Stimulated activated CD8-positive, alpha-beta memory T cell treated with anti-CD3 and anti-CD28 coated beads, Interleukin-15, amount 100 ng/mL, for 48 hours (primary cell): ENCODE measurements at regions not wholly inside any gene's neighbourhood (a gene's known extent, or its start where the extent isn't known, plus 50 kb on each side); places are given as distances from the start of the nearest gene placed in this dataset.
"Not testable (repeated sequence)": the region's sequence is repeated elsewhere in the genome, so short reads cannot be mapped to it uniquely, and the experiment has no call there.

Experiments used
- DNase-seq, 2 donors: peaks; one replicate each; pipeline ENCODE4 v3.0.0-alpha.2; 2020; ENCODE audit warnings: low read depth in 2 of 2

DNA sequence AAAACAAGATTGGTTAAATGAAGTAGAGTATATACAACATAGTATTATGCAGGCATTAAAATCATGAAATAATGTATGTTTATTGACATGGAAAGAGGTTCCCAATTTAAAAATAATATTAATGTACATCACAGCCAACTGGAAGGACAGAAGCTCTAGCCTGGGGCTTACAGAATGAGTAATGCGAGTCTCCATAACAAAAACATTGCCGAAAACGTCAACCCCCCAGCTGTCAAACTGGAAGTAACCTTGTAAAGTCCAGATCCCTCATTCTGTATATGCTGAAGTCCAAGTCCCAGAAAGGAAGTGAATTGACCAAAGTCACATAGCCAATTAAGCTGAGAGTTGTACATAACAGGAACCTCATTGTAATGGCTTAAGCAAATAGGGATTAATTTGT, 128.7 kb upstream of the ECI2 start:
- no peak for DNase-seq

DNA sequence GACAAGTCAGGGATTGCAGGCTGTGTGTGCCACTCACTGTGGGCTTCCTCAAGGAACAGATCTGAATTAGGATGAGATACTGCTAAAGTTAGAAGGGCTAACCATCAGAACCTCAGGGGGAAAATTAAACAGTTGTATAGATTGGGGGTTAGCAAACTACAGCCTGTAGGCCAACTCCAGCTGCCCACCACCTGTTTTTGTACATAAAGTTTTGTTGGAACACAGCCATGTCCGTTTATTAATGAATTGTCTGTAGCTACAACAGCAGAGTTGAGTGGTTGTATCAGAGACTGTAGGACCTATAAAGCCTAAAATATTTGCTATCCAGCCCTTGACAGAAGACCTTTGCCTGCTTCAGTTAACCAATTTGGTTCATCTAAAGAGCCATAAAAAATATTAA, 127.2 kb upstream of the ECI2 start:
- no peak for DNase-seq

DNA sequence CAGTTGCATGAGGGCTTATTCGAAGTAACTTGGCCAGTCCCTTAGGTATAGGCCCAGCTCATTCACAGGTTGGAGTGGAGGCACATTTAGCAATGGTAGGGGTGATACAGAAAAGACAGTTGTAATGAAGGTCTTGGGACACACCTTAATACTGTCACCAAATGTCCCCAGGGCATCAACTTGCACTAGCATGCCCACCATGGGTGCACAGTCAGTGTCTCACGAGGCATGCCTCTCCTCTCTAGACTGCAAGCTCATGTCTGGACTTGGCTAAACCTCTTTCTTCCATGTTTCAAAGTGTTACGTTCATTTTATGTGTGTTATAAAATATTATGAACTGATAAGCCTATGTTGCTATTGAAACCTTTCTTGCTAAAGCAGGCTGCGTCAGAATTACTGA, 124.0 kb upstream of the ECI2 start:
- DNase-seq, result no peak

DNA sequence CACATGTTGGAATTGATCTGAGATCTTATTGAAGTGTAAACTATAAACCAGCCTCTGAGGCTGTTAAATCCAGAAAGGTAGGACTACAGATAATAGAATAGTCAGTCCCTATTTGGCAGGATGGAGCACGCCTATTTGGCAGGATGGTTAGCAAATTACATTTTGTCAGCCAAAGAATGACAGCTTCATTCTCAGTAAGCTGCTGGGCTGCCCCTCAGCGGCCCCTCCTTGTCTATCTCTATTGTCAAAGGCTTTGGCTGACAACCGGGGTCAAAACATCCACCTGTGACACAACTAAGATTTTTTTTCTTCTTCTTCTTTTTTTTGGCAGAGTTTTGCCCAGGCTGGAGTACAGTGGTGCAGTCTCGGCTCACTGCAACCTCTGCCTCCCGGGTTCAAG, 123.4 kb upstream of the ECI2 start:
- DNase-seq, result no peak

DNA sequence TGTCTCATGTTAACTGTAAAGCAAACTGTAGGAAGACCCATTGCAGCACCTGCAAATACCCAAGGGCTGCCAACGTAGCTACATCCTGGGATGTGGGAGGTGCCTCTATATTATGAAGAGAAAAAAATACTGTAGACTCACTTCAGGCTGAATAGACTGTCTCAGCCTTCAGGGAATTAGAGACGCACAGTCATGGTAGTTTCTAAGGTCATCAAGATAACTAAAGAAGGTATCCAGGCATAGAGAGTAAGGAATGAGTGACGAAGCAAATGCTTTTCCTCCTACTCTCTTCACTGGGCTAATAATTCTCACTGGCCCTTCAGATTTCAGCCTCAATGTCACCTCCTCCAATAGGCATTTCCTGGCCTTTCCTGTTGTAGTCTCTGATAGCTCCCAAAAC, 121.6 kb upstream of the ECI2 start:
- DNase-seq, result no peak

DNA sequence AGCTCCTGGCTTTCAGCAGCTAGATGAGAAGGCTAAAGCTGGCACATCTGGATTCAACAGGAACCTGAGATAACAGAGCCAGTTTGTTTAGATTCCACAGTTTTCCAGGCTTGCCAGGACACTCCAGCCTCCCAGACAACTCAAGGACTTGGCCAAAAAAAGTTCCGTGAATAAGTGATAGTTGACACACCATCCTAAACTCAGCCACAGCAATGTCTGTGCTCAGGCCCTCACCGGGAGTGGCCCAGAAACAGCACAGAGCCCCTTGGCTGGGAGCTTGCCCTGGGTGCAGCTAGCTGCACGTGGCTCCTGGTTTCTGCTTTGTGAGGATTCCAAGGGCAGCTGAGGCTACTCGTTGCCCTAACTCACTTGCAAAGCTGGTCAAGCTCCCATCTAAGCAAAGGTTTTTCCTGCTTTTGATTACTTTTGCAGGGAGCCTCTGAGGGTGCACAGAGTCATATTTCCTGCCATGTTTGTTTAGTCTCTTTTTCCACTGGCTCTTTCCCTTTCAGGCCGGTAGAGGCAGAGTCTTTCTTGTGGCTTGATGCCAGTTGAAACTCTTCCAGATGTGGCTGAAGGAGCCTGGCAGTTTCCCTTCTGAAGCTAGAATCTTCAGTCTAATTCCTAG, 118.3 kb upstream of the ECI2 start:
- no peak for DNase-seq

DNA sequence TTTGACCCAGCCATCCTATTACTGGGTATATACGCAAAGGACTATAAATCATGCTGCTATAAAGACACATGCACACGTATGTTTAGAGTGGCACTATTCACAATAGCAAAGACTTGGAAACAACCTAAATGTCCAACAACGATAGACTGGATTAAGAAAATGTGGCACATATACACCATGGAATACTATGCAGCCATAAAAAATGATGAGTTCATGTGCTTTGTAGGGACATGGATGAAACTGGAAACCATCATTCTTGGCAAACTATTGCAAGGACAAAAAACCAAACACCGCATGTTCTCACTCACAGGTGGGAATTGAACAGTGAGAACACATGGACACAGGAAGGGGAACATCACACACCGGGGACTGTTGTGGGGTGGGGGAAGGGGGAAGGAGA, 117.1 kb upstream of the ECI2 start:
- not testable (repeated sequence) for DNase-seq

DNA sequence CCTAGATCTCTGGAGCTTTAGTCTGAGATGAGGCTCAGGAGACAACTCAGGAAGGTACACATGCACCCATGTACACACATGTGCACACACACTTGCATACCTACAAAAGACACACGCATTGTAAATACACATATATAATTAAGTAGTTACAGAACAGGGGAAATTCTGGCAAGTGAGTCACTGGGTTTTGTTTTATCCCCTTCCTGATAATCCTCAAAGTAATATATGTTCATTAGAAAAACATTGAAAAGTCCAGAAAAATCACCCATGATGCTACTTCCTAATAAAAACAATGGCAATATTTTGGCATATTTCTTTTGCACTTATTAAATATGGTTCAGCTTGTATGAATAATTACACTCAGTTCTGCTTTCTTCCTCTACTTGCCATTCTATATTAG, 115.3 kb upstream of the ECI2 start:
- no peak for DNase-seq

DNA sequence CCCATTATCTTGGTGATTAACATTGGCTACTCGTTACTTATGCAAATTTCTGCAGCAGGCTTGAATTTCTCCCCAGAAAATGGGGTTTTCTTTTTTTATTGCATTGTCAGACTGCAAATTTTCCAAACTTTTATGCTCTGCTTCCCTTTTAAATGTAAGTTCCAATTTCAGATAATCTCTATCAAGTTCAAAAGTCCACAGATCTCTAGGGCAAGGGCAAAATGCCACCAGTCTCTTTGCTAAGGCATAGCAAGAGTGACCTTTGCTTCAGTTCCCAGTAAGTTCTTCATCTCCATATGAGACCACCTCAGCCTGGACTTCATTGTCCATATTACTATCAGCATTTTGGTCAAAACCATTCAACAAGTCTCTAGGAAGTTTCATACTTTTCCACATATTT, 108.5 kb upstream of the ECI2 start:
- DNase-seq, result not testable (repeated sequence)

DNA sequence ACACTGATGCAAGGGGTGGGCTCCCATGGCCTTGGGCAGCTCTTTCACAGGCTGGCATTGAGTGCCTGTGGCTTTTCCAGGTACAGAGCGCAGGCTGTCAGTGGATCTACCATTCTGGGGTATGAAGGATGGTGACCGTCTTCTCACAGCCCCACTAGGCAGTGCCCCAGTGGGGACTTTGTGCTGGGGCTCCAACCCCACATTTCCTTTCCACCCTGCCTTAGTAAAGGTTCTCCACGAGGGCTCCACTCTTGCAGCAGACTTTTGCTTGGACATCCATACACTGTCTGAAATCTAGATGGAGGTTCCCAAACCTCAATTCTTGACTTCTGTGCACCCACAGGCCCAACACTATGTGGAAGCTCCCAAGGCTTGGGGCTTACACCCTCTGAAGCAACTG, 107.9 kb upstream of the ECI2 start:
- no peak for DNase-seq

DNA sequence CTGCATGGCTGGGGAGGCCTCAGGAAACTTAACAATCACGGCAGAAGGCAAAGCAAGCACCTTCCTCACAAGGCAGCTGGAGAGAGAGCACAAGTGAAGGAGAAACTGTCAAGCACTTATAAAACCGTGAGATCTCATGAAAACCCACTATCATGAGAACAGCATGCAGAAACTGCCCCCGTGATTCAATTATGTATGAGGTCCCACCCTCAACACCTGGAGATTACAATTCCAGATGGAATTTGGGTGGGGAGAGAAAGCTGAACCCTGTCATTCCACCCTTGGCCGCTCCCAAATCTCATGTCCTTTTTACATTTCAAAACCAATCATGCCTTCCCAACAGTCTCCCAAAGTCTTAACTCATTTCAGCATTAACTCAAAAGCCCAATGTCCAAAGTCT, 107.2 kb upstream of the ECI2 start:
- DNase-seq, result no peak

DNA sequence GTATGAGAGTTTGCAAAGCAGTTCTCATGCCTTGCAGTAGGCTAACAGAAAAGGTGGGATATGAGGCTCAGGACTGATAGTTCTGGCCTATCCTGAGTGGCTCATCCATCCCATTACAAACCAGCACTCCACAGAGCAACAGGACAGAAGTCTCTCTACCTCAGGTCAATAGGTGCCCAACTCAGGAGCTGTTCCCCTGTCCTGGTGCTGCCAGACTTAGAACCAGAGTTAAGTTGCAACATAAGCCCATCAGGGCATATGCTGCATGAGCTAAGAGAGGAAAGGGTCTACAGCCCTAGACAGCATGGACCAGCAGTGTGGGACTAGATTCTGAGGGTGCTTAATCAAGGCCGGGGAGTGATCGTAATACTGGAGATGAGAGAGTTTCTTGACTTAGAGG, 104.8 kb upstream of the ECI2 start:
- DNase-seq, result no peak

DNA sequence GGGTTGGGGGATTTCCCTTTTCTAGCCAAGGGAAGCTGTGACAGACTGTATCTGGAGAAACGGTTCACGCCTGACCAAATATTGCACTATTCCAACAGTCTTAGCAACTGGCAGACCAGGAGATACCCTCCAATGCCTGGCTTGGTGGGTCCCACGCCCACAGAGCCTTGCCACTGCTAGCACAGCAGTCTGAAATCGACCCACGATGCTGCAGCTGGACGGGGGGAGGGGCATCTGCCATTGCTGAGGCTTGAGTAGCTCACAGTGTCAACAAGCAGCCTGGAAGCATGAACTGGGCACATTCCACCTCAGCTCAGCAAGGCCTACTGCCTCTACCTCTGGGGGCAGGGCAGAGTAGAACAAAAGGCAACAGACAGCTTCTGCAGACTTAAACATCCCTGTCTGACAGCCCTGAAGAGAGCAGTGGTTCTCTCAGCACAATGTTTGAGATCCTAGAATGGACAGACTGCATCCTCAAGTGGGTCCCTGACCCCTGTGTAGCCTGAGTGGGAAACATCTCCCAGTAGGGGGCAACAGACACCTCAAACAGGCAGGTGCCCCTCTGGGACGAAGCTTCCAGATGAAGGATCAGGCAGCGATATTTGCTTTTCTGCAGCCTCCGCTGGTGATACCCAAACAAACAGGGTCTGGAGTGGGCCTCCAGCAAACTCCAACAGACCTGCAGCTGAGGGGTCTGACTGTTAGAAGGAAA, 89.9 kb upstream of the ECI2 start:
- DNase-seq, result no peak

DNA sequence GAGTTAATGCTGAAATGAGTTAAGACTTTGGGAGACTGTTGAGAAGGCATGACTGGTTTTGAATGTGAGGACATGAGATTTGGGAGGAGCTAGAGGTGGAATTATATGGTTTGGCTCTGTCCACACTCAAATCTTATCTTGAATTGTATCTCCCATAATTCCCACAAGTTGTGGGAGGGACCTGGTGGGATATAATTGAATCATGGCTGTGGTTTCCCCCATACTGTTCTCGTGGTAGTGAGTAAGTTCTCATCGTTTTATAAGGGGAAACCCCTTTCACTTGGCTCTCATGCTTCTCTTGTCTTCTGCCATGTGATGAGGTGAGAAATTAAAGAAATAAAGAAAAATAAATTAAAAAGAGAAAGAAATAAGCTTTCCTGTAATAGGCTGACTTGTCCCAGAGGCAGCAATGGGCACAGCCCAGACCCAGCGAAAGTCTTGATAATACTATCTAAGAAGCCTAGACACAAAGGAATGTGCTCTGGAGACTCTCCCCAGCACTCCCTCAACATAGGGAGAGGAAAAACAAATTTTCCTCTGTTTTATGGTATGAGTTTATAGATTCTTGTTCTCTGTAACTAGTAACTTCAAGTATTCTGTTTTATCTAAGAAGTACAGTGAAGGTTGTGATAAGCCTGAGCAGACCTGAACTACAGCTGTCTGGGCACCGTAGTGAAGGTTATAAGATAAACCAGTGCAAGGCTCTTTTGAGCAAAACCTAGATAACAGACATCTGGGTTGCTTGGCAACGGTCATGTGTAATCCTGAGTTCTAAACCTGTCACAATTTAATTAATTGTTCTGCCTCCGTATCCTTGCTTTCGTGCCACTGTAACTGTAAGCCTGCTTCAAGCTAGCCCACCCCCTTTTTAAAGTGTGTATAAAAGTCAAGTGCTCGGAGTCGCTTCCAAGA, 88.9 kb upstream of the ECI2 start:
- no peak for DNase-seq

DNA sequence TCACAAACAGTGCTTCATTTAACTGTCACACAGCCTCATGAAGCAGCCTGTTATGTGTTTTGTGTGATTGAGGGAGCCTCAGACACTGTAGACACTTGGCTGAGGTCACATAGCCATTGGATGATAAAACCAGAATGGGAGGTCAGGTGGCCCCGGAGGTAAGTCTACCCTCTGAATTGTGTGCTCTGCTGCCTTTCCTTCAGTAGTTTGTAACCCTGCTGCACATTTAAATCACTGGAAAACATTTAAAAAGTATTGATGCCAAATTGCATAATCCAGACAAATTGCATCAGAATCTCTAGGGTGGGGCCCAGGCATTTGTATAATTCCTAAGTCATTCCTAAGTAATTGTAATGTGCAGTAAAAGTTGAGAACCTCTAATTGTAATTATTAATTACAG, 85.2 kb upstream of the ECI2 start:
- DNase-seq, result no peak

DNA sequence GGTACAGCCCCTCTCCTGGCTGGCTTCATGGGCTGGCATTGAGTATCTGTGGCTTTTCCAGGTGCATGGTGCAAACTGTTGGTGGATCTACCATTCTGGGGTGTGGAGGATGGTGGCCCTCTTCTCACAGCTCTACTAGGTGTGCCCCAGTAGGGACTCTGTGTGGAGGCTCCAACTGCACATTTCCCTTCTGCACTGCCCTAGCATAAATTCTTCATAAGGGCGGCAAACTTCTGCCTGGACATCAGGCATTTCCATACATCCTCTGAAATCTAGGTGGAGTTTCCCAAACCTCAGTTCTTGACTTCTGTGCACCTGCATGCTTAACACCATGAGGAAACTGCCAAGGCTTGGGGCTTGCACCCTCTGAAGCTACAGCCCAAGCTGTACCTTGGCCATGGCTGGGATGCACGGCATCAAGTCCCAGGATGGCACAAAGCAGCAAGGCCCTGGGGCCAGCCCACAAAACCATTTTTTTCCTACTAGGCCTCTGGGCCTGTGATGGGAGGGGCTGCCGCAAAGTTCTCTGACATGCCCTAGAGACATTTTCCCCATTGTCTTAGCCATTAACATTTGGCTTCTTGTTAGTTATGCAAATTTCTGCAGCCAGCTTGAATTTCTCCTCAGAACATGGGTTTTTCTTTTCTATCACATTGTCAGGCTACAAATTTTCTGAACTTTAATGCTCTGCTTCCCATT, 83.4 kb upstream of the ECI2 start:
- not testable (repeated sequence) for DNase-seq

DNA sequence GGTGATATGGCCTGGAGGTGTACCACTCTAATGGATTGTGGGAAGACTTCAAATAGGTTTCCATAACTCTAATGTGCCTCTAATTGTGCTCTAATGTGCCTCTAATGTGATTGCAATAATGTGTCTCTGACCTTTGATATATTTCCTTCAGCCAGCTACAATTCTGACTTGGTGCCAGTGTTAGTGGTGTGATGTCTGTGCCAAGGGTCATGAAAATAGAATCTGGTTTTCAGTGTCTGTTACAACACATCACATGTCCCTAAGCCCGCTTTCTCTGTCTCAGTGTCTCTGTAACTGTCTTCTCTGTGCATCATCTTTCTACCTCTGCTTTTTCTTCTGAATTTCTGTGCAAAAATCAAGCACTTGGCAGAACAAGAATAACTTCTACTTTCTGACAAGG, 77.2 kb upstream of the ECI2 start:
- DNase-seq, result no peak

DNA sequence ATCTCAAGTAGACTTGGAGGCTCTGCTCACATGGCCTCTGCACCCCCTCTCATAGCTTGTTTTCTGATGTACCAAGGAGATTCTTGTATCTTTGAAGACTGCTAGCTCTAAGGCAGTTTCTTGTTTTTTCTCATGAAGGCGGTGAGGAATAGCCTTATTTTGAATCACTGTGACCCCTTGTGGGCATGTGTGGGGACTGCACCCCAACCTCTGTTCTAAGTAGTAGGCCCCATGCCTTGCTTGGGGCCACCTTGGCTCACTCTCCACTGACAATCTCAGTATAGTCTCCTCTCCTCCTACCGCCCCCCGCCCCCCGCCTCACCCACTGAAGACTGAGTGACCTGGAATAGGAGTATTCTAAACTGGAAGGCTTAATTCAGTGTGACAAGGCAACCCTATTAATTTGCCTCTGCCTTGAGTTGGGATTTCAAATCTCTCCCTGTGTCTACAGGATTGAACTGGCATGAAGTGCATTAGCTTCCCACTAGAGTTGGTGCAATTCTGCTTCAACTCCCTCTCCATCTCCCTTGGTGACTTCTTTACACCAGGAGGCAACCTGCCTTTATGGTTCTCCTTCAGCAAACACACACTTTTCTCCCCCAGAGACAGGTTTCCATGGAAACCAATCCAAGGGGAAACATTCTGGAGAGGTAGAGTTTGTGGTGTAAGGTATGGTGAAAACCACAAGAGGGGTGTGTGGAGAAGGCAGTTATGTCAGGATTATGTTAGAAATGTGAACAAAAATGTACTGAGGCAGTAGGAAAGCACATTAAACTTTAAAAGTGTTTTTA, 75.4 kb upstream of the ECI2 start:
- DNase-seq, result peak; percentile 31 to 37

DNA sequence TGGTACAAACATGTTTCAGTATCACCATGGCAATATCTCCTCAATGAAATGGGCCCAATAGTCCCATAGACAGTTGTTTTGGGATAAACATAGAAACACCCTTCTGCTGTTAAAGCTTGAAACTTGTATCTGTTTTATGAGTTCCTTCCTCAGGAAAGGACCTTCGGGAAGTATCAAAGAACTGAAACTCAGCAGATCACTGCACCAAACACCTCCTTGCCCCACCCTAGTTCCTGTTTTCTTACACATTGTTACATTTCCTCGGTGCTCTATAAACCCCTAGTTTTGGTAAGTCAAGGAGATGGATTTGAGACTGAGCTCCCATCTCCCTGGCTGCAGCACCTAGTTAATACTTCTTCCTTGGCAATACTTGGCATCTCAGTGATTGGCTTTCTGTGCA, 73.8 kb upstream of the ECI2 start:
- no peak for DNase-seq

DNA sequence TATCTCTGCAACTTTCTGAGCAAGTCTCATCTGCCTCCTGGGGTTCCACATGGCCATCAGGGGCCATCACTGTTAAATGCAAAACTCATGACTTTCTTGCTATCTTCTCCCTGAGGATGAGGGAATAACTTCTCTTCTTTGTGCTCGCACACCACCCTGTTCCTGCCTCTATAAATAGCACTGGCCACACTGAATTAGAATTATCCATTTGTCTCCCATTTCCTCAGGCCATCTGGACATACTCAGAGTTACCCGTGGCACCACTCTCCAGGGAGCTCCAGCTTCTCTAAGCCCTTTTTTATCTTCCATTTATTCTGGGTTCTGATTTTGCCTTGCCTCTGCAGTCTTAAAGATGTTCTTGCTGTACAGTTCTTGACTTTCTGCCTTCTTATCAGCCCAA, 72.8 kb upstream of the ECI2 start:
- DNase-seq, result no peak

DNA sequence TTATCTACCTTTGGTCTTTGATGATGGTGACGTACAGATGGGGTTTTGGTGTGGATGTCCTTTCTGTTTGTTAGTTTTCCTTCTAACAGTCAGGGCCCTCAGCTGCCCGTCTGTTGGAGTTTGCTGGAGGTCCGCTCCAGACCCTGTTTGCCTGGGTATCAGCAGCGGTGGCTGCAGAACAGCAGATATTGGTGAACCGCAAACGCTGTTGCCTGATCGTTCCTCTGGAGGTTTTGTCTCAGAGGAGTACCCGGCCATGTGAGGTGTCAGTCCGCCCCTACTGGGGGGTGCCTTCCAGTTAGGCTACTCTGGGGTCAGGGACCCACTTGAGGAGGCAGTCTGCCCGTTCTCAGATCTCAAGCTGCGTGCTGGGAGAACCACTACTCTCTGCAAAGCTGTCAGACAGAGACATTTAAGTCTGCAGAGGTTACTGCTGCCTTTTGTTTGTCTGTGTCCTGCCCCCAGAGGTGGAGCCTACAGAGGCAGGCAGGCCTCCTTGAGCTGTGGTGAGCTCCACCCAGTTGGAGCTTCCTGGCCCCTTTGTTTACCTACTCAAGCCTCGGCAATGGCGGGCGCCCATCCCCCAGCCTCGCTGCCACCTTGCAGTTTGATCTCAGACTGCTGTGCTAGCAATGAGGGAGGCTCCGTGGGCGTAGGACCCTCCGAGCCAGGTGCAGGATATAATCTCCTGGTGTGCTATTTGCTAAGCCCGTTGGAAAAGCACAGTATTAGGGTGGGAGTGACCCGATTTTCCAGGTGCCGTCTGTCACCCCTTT, 68.5 kb upstream of the ECI2 start:
- DNase-seq, result not testable (repeated sequence)
